ENCODE measurements at regions not wholly inside any gene's neighbourhood (a gene's known extent, or its start where the extent isn't known, plus 50 kb on each side); places are given as distances from the start of the nearest gene placed in this dataset.

DNA sequence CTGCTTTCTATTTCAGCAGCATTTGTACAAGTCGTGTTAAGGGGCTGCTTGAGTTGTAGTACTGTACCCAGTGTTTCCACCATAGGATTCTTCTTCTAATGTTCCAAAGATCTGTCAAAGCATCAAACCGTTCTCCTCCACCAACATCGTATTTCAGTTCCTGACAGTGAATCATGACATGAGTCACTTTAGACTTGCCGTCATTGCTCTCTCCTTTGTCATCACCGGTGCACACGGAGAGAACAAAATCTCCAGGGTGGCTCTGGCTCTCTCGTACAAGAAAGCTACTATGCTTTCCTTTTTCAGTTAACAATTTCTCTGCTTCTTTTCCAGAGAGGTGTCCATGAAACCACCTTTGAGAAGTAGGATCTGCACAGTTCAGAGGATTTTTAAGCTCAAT is 270.9 kb upstream of the CCDC54 start:
- no peak for DNase-seq (ENCODE audit: low read depth, low spot score)
- ChIA-PET CTCF (interaction anchor here (1.2 to 5.2 kb wide), 2 partner anchors 12 to 42 kb away, joined by 3 to 39 read pairs; no protein-coding TSS in a partner anchor), POLR2A (no interaction called here)
- TF ChIP-seq, protein P1, sequence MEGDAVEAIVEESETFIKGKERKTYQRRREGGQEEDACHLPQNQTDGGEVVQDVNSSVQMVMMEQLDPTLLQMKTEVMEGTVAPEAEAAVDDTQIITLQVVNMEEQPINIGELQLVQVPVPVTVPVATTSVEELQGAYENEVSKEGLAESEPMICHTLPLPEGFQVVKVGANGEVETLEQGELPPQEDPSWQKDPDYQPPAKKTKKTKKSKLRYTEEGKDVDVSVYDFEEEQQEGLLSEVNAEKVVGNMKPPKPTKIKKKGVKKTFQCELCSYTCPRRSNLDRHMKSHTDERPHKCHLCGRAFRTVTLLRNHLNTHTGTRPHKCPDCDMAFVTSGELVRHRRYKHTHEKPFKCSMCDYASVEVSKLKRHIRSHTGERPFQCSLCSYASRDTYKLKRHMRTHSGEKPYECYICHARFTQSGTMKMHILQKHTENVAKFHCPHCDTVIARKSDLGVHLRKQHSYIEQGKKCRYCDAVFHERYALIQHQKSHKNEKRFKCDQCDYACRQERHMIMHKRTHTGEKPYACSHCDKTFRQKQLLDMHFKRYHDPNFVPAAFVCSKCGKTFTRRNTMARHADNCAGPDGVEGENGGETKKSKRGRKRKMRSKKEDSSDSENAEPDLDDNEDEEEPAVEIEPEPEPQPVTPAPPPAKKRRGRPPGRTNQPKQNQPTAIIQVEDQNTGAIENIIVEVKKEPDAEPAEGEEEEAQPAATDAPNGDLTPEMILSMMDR (IDR thresholded peaks at IDR 0.05; ENCODE audit: insufficient read depth, low read length, missing control alignments), result no peak
- no peak overlapping the region for H3K4me3 ChIP-seq (ENCODE audit: low read depth, low read length)

DNA sequence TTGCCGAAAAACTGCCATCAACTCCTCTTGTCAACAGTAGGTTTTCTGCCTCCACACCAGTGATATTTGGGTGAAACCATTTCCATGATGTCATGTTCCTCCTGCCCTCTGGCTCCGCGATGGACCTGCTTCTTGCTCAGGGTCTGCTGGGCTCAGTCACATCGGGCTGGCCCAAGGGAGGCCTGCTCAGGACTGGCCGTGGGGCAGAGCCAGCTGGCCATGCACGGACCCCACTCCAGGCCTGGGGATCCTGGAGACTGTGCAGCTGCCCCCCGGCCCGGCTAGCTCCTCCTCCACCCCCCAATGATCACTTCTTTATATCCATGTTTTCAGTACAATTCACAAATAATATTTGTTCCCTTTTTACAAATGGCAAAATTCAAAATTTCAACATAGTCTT is 270.3 kb upstream of the CCDC54 start:
- TF ChIP-seq, protein P1 (IDR thresholded peaks at IDR 0.05; ENCODE audit: insufficient read depth, low read length, missing control alignments), result no peak
- ChIA-PET CTCF (interaction anchor here (1.2 to 5.2 kb wide), 2 partner anchors 11 to 42 kb away, joined by 3 to 39 read pairs; no protein-coding TSS in a partner anchor), POLR2A (no interaction called here)
- H3K4me3 ChIP-seq (ENCODE audit: low read depth, low read length), result no peak overlapping the region
- DNase-seq (ENCODE audit: low read depth, low spot score), result no peak

DNA sequence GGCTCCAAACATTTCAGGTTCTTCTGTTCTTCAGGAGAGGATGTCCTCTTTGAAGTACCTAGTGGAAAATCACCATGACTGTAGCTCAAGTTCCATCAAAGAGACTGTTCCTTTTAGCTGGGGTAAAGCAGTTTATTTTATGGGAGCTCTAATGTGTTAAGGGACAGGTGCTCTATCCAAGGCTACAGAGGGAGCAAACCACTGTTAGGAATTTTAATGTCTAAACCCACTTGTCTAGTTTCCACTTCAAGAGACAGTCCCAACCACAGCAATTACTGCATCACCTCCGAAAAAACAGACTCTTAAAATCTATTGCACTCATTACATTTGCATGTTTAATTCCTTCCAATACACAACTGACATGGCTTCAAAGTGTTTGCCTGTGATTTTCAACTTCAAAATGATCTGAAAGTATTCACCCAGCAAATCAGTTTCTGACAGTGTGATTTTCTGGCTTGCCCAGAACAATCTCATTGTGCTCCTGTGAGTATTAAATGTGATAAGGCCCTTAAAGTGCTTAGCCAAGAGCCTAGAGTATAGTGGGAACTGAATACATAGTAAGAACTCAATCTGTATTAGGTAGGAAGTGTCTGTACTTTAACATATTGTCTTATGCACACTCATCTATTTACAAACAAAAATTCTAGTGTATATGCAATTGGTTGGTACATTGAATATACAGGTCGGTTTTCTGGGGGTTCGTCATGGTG is 266.5 kb upstream of the CCDC54 start:
- H3K4me3 ChIP-seq (ENCODE audit: low read depth, low read length), result no peak overlapping the region
- TF ChIP-seq, protein P1 (IDR thresholded peaks at IDR 0.05; ENCODE audit: insufficient read depth, low read length, missing control alignments), result no peak
- no peak for DNase-seq (ENCODE audit: low read depth, low spot score)
- CTCF ChIA-PET, result no interaction called here
- POLR2A ChIA-PET, result no interaction called here

DNA sequence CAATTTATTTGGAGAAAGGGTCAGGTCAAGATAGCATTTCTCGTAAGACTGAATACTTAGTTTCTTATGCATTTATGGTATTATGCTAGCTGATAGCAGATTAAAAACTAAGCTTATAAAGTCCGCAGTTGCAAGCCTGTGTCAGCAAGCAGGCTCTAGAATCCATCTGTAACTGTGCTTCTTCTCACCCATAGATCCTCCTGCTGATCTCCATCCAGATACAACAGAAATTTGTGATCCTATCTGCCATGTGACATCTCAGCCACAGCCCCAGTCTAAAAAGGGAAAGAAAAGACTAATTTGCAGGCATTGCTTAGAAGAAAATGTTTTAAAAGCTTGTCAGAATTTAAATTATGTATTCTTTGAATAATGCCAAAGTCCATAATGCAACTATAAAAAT is 265.4 kb upstream of the CCDC54 start:
- TF ChIP-seq, protein P1 (IDR thresholded peaks at IDR 0.05; ENCODE audit: insufficient read depth, low read length, missing control alignments), result no peak
- ChIA-PET CTCF (interaction anchor here (0.8 to 2.2 kb wide), 2 partner anchors 12 to 502 kb away, joined by 3 to 7 read pairs; no protein-coding TSS in a partner anchor), POLR2A (no interaction called here)
- DNase-seq (ENCODE audit: low read depth, low spot score), result no peak
- H3K4me3 ChIP-seq (ENCODE audit: low read depth, low read length), result no peak overlapping the region

DNA sequence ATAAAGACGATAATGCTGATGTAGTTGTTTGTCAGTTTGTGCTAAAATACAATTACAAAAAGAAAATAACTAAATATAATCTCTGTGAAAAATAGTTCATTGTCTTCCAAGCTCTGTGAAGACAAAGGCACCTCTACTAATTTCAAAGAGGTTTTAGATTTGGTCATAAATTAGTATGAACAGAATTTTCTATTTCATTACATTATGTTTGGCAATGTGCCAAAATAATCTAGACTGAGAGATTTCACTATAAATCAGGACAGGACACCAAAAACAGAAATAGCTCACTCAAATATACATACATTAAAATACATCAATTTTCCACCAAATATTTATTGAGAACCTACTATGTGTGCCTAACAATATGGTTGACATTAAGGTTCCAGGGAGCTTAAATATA is 264.9 kb upstream of the CCDC54 start:
- ChIA-PET CTCF (interaction anchor here (0.8 to 2.2 kb wide), 2 partner anchors 12 to 503 kb away, joined by 3 to 7 read pairs; no protein-coding TSS in a partner anchor), POLR2A (no interaction called here)
- no peak for DNase-seq (ENCODE audit: low read depth, low spot score)
- no peak overlapping the region for H3K4me3 ChIP-seq (ENCODE audit: low read depth, low read length)
- TF ChIP-seq, protein P1 (IDR thresholded peaks at IDR 0.05; ENCODE audit: insufficient read depth, low read length, missing control alignments), result no peak

DNA sequence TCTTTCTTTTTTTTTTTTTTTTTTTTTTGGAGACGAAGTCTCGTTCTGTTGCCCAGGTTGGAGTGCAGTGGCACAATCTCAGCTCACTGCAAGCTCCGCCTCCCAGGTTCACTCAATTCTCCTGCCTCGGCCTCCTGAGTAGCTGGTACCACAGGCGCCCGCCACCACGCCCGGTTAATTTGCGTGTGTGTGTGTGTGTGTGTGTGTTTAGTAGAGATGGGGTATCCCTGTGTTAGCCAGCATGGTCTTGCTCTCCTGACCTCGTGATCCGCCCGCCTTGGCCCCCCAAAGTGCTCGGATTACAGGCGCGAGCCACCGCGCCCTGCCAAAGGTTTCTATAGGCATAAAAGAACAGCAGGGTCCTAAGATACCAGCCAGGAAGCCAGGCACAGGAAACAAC is 261.0 kb upstream of the CCDC54 start:
- DNase-seq (ENCODE audit: low read depth, low spot score), result no peak
- ChIA-PET POLR2A (no interaction called here), CTCF (interaction anchor here (0.6 to 3.9 kb wide), 6 partner anchors 8 to 1045 kb away, joined by 3 to 39 read pairs (median 14); no protein-coding TSS in a partner anchor)
- TF ChIP-seq, protein P1 (IDR thresholded peaks at IDR 0.05; ENCODE audit: insufficient read depth, low read length, missing control alignments), result no peak
- H3K4me3 ChIP-seq (ENCODE audit: low read depth, low read length), result no peak overlapping the region

Data from AG04449 (cell line).